GM13977 (cell line): ENCODE measurements at regions not wholly inside any gene's neighbourhood (a gene's known extent, or its start where the extent isn't known, plus 50 kb on each side); places are given as distances from the start of the nearest gene placed in this dataset.
"Not testable (repeated sequence)": the region's sequence is repeated elsewhere in the genome, so short reads cannot be mapped to it uniquely, and the experiment has no call there.

ENCODE experiments used
- DNase-seq: peaks from one replicate; pipeline ENCODE4 v3.0.0; 2012; ENCODE audit warnings: low spot score
- CTCF ChIP-seq: IDR thresholded peaks from 2 replicates; pipeline ENCODE4 v1.5.1; 2012; ENCODE audit warnings: mild to moderate bottlenecking, control low read depth; ENCODE audit not compliant: insufficient read depth; ENCODE audit errors: extremely low read depth, missing control alignments
- in situ Hi-C: fragments of 300-500 bp; cut with MboI; formaldehyde crosslinking; loops from one replicate; pipeline ENCODE4 v1.12.0; 2022; ENCODE audit warnings: low sequenced_read_pairs, low pct_unique_long_range_greater_than_20kb, mixed read lengths, inconsistent platforms; ENCODE audit not compliant: unreplicated experiment

- in situ Hi-C loops = no loop called here
- no peak for DNase-seq
- no peak for TF ChIP-seq CTCF
These were observed 758.4 kb upstream of the SEMA6A start for GRCh38 chr5:117333011-117333410.

- DNase-seq = no peak
- TF ChIP-seq CTCF = no peak
- in situ Hi-C loops = no loop called here
These were observed 757.7 kb upstream of the SEMA6A start for GRCh38 chr5:117332341-117332740.

GRCh38 chr5:117327511-117327910 lies 752.9 kb upstream of the SEMA6A start:
- DNase-seq = no peak
- in situ Hi-C loops = no loop called here
- no peak for TF ChIP-seq CTCF

- no peak for DNase-seq
- in situ Hi-C loops = no loop called here
- TF ChIP-seq CTCF = no peak
These were observed 752.4 kb upstream of the SEMA6A start for GRCh38 chr5:117326997-117327396.

- no peak for DNase-seq
- in situ Hi-C loops = no loop called here
- TF ChIP-seq CTCF = no peak
These were observed 743.9 kb upstream of the SEMA6A start for GRCh38 chr5:117318528-117318927.

GRCh38 chr5:117315170-117315569 lies 740.5 kb upstream of the SEMA6A start:
- in situ Hi-C loops = no loop called here
- no peak for TF ChIP-seq CTCF
- no peak for DNase-seq

- DNase-seq, in situ Hi-C loops: not testable (repeated sequence)
These were observed 730.0 kb upstream of the SEMA6A start for GRCh38 chr5:117304512-117305107.
